AG08395 (cell line): ENCODE measurements at regions not wholly inside any gene's neighbourhood (a gene's known extent, or its start where the extent isn't known, plus 50 kb on each side); places are given as distances from the start of the nearest gene placed in this dataset.
"Not testable (repeated sequence)": the region's sequence is repeated elsewhere in the genome, so short reads cannot be mapped to it uniquely, and the experiment has no call there.

ENCODE experiments used
- DNase-seq: peaks from one replicate; pipeline ENCODE4 v3.0.0; 2012; ENCODE audit warnings: mixed read lengths, low spot score

DNA sequence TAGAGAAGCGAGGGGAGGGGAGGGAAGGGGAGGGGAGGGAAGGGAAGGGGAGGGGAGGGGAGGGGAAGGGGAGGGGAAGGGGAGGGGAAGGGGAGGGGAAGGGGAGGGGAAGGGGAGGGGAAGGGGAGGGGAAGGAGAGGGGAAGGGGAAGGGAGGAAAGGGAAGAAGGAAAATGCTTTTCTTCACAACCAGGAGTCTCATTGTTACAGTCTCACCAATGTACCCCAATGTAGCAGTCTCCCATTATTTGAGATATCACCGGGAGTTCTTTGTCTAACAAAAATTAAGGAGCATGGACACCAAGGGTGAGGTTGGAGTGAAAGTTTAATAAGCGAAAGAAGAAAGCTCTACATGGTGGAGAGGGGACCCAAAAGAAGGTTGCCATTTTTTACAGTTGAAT is 1148.0 kb upstream of the ACVR2A start:
- DNase-seq: not testable (repeated sequence)

DNA sequence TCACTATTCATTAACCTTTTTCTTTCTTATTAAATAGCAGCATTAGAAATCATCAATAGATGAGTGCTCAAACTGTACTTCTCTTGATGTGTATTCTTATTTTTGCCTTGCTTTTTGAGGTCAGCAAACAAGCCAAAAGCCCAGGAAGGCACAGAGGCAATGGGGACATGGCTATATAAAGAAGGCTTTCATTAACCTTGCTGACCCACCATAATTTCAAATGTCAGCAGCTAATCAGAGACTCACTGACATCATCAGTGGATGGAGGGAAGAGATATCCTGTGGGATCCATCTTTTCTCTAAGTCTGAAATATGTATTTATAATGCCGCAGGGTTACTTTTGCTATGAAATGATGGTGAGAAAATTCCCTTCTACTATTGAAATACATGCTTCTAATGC is 1162.8 kb upstream of the ACVR2A start:
- DNase-seq: no peak

GRCh38 chr2:146678516-146678915 is 1166.3 kb upstream of the ACVR2A start:
- DNase-seq: no peak

GRCh38 chr2:146677280-146677679 is 1167.5 kb upstream of the ACVR2A start:
- no peak for DNase-seq

- DNase-seq: no peak
These were observed 1175.1 kb upstream of the ACVR2A start for GRCh38 chr2:146669735-146670134.

DNA sequence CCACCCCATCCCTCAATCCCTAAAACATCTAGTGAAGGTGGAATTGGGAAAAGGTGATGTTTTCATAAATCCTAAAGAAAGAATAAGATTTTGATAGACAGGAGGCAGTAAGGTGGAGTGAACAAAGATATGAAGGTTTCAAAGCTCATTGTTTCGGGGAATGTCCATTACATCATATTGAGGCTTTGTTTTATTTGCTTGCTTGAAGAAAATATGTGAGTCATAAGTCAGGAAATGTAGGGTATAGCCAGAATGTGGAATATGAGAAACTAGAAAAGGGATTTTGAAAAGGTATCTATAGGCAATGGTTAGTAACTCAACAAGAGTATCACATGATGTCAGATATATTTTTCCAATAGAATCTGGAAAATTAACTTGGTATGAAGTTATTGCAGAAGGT is 1178.5 kb upstream of the ACVR2A start:
- peak; percentile 2 for DNase-seq

DNA sequence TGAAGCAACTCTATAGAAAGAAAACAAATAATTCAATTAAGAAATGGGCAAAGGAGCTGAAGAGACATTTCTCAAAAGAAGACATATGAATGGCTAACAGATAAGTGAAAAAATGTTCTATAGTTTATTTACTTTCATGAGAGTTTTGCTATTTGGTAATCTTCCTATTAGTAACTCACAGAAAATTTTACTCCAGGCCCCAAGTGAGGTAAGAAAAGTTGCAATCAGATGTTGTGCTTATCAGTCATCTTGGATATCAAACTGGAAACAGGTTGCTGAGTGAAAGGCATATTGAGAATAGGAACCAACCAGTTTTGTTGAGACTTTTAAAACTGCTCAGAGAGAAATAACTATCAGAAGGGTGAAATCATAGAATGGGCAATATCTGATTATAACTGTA is 1179.0 kb upstream of the ACVR2A start:
- DNase-seq: no peak

DNA sequence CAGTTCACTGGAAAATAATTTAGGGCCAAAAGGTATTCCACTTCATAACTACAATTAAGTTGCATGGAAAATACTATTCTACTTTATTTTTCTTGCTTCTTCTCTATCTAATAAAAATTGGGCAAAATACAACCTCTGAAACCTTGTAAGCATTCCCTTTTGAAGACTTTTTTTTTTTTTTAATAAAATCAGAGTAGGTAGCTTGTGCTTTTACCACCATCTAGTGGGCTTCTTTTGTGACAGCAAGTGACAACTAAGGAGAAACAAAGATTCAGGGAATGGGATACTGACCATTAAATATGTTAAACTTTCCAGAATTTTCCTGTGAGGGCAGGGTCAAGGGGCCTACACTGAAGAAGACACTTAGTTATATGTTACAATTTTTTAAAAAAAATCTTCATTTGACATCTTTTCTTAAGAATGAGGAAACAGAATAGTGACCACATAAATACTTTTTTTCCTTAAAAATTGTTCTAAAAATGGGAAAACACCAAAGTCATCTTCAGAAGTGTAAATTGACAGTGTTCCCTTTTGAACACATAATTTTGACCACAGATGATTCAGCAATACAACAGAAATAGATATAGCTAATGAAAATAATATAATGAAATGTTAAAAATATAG is 1183.2 kb upstream of the ACVR2A start:
- DNase-seq: peak; percentile 18

DNA sequence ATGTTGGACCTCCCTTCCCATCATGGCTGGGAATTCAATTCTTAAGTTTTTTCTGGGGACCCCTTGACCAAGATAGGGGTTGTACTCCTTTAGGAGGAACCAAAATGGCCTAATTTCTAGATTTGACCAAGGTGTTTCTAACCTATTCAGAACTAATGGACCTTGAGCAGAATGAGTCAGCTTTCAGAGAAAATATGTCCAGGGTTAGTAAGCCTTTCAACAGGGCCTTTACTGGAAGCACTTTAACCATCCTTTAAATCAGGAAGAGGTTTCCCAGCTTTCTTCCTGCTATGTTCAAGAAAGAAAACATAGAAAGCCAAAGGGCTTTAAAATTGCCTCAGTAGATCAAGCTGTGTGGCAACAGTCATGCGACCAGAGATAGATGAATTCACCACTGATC is 1184.9 kb upstream of the ACVR2A start:
- DNase-seq: no peak

GRCh38 chr2:146652311-146652710 is 1192.5 kb upstream of the ACVR2A start:
- DNase-seq: no peak

- DNase-seq: no peak
These were observed 1193.5 kb upstream of the ACVR2A start for GRCh38 chr2:146651361-146651760.

DNA sequence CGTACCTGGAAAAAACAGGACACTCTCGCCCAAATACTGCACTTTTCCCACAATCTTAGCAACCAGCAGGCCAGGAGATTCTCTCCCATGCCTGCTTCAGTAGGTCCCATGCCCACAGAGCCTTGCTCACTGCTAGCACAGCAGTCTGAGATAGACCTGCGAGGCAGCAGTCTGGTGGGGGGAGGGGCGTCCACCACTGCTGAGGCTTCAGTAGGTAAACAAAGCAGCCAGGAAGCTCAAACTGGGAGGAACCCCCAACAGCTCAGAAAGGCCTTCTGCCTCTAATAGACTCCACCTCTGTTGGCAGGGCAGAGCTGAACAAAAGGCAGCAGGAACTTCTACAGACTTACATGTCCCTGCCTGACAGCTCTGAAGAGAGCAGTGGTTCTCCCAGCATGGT is 1202.8 kb upstream of the ACVR2A start:
- DNase-seq: no peak

DNA sequence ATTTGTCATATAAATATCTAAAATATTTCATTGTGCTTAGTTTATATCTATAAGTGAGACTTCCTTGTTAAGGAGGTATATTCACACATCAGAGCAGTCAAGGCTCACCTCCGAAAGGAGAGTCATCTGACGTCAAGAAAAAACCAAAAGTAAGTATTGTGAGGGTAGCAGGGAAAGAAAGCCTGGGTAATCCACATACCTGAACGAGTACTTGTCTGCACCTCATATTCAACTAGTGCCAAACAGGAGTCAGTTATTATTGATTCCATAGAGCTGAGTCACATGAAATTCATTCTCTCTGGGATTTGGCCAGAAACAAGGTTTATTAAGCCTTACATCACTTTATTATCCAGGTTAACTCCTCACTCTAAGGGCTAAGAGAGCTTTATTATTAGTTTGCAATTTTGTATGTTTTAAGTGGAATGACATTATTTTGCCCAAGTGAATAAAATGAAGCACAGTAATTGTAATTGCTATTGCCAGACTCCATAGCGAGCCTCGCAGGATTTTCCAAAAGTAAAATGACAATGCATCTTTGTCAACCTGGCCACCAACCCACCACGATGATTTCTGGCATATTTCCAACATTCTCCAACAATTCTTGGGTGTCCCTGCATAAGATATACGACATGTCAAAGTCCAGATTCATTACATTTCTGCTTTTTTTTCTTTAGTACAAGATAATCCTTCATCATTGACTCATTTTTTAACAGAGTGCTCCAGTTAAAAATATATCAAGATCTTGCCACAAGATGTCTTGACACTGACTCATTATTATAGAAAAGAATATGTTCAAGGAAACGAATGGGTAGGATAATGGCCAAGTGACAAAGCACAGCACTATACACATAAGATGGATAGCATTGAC is 1210.4 kb upstream of the ACVR2A start:
- DNase-seq: peak; percentile 35

GRCh38 chr2:146633159-146633558 is 1211.7 kb upstream of the ACVR2A start:
- no peak for DNase-seq

DNA sequence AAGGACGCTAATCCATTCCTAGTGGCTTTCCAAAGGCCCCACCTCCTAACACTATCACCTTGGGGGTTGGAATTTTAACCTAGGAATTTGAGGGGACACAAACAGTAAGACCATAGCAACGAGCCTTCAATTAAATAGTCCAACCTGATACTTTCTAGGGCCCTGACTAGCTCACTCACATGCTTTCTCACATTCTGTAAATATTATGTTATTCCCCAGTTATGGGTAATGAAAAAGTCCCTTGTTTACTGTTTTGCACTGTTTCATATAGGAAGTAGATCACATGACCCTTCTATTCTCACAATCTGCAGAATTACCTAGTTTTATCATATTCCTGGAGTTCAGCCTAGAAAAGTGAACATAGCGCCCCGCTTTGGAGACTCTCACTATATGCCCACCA is 1212.1 kb upstream of the ACVR2A start:
- no peak for DNase-seq

DNA sequence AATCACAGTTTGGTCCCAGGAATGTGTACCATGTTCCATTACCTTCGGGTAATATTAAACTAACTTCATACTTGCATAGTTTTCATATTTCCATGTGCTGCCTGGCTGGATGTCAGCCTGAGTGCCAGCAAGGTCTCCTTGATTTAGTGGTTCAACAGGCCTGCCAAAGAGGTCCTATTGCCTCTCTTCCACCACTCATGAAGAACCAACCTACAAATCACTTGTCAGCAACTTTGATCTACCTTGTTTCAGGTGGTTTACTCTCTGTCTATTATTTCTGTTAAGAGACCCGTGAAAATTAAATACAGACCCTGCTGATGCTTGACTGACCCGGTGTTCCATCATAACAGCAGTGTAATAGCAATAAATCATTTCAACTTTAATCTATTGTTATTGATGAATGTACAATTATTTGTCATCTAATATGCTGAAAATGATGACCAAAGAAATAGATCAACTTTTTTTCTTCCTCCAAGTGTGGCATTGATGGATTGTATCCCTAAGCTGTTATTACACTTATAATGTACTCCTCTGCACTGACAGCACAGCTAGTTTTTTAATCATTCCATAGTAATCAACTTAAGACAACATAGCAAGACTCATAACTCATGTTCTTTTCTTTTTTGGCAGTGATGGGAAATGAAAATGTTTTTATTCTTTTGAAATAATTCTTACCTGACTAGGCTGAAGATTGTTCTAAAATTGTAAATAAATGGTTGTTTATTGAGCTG is 1220.2 kb upstream of the ACVR2A start:
- no peak for DNase-seq

GRCh38 chr2:146623771-146624170 is 1221.1 kb upstream of the ACVR2A start:
- peak; percentile 21 for DNase-seq

DNA sequence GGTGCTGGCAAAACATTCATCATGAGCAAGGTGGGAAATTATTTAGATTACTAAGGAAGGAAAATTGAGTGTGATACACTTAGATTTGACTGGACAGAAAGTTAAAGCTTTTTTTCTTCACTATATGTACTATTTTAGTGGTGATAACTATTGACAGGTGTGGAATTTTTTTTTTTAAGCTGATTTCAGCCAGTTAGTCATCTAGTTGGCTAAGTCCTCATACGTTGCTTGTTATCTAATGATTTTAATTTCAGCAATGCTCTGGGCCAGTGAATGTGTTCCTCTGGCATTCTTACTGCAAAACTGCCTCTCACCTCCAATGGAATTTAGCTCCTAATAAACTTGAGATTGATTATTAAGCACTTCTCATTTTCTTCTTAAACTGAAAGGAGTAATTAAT is 1223.2 kb upstream of the ACVR2A start:
- DNase-seq: no peak

- no peak for DNase-seq
These were observed 1229.1 kb upstream of the ACVR2A start for GRCh38 chr2:146615778-146616177.

DNA sequence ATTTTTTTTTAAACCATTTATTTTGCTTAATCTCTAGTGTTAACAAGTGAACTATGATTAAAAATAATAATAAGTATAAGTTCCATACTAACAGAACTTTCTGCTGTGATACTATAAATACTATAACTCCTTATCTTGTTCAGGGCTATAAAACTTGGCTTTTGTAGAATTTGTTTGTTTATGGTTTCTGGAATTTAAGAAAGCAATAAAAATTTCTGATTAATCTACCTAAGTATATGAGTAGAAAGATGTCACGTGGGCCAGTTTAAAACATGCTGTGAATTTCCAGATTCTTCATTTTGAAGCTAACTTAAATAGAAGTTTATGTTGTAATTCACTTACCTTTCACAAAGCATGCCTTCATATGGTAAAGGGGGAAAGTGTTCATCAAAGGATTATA is 1236.3 kb upstream of the ACVR2A start:
- DNase-seq: no peak

- no peak for DNase-seq
These were observed 1240.3 kb upstream of the ACVR2A start for GRCh38 chr2:146604521-146604920.

- DNase-seq: no peak
These were observed 1242.0 kb upstream of the ACVR2A start for GRCh38 chr2:146602856-146603255.

GRCh38 chr2:146602383-146602782 is 1242.4 kb upstream of the ACVR2A start:
- DNase-seq: peak; percentile 57
